Neural progenitor cell (in vitro differentiated cells): ENCODE measurements at regions not wholly inside any gene's neighbourhood (a gene's known extent, or its start where the extent isn't known, plus 50 kb on each side); places are given as distances from the start of the nearest gene placed in this dataset.

Experiments used
- CTCF ChIP-seq: fragments of 200-600 bp; sonication (generic); IDR thresholded peaks from 2 replicates; pipeline ENCODE4 v1.5.1; 2017; ENCODE audit warnings: antibody characterized with exemption, mild to moderate bottlenecking
- EZH2phosphoT487 ChIP-seq: fragments of 200-600 bp; sonication (generic); IDR thresholded peaks from 2 replicates; pipeline ENCODE4 v1.6.1; 2017; ENCODE audit warnings: antibody characterized with exemption

GRCh38 chr17:56074361-56074890 is 78.8 kb upstream of the ANKFN1 start:
- no peak for TF ChIP-seq CTCF
- no peak for TF ChIP-seq EZH2phosphoT487
